ENCODE measurements at regions not wholly inside any gene's neighbourhood (a gene's known extent, or its start where the extent isn't known, plus 50 kb on each side); places are given as distances from the start of the nearest gene placed in this dataset.

GRCh38 chr1:59113876-59114457 is 182.9 kb upstream of the FGGY start:
- no peak for DNase-seq (ENCODE audit: low spot score)

DNA sequence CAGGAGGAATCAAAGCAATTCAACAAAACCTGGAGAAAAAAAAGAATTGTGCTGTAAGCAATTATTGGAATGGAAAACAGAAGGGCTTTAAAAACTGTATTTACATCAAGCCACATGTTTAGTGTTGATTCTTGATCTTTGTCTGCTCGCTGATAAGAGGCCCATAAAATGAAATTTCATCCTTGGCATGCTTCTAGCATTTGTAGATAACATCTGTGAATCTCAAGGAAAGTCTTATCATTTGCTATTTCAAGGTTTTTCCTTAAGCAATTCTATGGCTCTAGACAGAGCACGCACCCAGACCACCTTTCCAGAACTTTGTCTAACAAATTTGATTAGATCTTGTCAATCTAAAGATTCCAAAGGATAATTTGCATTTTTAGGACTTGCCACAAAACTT is 181.0 kb upstream of the FGGY start:
- DNase-seq (ENCODE audit: low spot score): no peak

- no peak for DNase-seq (ENCODE audit: low spot score)
Measured at GRCh38 chr1:59116920-59117542, 179.9 kb upstream of the FGGY start.

DNA sequence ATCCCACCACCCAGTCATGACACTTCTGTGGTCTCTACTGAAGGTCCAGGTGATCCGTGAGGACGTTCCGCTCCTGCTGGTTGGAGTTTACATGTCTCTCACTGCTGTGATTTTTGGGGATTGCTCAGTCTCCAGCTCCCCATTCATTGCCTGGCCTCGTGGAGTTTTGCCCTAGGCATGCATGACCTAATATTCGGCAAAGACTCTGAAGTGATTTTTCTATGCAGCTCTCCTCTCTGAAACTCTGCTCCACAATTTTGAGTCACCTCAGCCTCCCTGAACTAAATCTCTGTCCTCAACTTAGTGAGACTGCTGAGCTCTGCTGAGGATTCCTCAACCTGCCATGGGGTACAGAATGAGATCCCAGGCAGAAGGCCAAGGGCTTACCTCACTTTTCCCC is 174.4 kb upstream of the FGGY start:
- no peak for DNase-seq (ENCODE audit: low spot score)

DNA sequence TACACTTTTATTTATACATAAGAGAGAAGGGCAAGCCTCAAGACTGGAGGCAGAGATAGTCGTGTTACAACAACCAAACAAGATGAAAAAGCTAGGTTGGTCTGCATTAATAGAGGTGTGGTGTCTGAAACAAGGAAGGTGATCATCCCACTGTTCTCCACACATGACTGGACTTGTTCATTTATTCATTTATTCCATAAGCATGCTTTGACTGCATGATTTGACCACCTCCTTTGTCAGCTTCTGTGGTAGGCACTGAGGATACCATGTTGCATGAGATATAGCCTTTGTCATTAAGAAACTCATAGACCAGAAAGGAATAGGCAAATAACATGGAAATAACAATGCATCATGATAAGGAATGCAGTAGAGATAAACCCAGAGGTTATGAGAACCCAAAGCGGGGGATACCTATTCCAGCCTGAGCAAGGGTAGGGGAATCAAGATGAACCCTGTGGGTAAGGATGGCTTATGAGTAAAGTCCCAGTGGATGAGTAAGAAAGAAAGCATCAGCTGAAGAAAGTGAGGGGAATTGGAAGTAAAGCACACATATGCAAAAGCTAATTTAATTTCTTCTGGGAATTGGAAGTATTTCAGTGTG is 173.7 kb upstream of the FGGY start:
- DNase-seq (ENCODE audit: low spot score): no peak

DNA sequence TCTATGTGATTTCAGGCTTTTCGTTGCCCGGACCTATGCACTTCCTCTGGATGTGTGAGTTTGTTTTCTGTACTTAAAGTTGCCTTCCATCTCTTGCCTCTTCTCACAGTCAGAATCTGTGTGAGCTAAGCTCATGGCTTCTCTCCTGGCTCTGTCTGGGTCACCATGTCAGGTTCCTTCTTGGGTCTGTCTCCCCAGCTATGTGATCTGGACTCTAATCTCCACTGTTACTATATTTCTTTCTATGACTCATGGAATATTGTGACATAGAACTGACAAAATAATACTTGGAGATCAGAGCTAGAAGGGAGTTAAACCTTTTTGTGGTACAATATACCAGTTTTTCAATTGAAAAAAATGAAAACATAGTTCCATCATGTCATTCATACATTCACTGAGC is 172.7 kb upstream of the FGGY start:
- no peak for DNase-seq (ENCODE audit: low spot score)

DNA sequence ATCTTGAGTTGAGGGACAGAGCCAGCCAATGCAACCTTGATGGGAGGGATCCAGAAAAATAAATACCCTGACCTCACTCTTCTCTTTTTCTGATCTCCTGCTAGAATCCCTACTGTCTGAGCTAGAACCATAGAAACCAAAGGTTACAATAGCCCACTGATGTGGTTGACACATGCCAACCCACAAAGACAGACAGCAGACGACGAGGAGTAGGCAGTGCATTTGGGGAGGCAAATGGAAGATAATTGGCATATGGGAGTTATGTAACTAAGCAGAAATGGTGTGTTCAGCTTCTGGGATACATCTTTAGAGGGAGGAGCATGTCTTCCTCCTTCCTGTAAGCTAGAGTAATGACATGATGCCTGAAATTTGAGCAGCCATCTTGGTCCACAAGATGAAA is 171.7 kb upstream of the FGGY start:
- no peak for DNase-seq (ENCODE audit: low spot score)

DNA sequence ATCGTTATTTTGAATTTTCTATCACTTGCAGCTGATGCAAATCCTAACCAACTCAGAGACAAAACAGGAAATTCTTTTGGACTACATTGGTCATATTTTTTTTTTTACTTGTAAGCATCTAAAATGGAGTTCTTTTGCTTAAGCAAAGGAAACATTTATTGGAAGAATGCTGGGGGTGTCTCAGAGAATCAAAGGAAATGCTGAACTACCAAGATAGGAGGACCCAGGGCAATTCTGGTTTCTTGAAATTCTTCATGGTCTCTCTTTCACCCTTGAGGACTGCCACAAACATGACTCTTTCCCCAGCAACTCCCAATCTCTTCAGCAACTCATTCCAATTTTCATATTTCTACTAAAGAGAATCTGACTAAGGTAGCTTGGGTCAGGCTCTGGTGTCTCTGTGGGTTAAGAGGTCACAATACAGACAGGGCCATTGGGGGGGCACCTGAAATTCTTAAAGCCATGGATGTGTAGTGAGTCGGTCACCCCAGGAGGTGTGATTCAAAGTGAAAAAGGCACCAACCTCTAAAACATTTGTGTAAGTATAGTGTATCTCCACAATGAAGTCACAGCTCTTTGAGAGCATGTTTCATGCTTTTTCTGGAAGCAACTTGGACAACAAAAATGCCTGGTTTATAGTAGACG is 171.1 kb upstream of the FGGY start:
- no peak for DNase-seq (ENCODE audit: low spot score)

- DNase-seq (ENCODE audit: low spot score): no peak
Measured at GRCh38 chr1:59126366-59126765, 170.5 kb upstream of the FGGY start.

GRCh38 chr1:59128239-59128736 is 168.6 kb upstream of the FGGY start:
- no peak for DNase-seq (ENCODE audit: low spot score)

- DNase-seq (ENCODE audit: low spot score): no peak
Measured at GRCh38 chr1:59128784-59129227, 168.1 kb upstream of the FGGY start.

DNA sequence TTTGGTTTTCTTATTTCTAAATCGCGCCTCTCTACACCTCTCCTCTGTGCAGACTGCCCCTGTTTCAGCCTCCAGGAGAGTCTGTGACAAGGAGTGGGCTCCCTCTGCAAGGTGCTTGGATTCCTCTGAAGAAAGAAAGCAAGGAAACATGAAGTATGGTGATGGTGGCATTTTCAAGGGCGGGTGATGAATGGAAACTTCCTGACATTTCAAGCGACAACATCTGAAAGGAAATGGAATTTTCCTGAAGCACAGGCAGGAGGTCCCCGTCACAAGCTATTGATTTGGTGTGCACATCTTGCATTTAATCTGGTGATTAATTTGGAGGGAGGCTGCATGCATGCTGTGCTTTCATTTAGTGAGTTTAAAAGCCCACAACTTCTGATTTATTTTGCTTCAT is 164.6 kb upstream of the FGGY start:
- DNase-seq (ENCODE audit: low spot score): no peak

DNA sequence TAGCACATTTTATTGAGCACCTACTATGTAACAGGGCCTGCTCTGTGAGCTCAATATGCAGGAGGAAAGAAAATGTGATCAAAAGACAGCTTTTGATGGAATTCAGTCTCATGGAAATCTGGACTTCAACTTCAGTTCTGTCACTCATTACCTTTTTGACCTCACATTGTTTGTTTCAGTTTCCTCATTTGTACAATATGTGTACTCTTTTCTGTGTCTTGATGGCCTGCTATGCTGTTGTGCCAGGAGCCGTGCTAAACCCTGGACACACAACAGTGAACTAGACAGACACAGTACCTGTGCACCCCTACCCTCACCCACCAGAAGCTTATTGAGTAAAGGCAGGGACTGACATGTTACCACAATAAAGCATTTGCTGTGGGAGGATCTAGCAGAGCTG is 162.9 kb upstream of the FGGY start:
- no peak for DNase-seq (ENCODE audit: low spot score)

GRCh38 chr1:59135761-59136255 is 161.1 kb upstream of the FGGY start:
- DNase-seq (ENCODE audit: low spot score): no peak

GRCh38 chr1:59136541-59137275 is 160.2 kb upstream of the FGGY start:
- DNase-seq (ENCODE audit: low spot score): no peak

DNA sequence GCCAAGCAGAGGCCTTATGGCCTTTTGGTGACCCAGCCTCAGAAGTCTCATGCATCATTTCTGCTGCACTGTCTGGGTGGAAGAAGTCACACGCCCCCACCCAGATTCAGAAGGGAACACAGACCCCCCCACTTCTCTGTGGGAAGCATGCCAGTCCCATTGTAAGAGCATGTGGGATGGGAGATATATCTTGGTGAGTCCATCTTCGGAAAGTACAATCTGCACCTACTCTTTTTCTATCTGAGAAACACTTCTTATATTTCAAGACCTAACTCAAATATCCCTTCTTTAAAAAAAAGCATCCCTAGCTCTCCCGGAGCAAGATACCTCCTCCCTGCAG is 159.6 kb upstream of the FGGY start:
- no peak for DNase-seq (ENCODE audit: low spot score)

GRCh38 chr1:59137968-59138367 is 158.9 kb upstream of the FGGY start:
- DNase-seq (ENCODE audit: low spot score): no peak

DNA sequence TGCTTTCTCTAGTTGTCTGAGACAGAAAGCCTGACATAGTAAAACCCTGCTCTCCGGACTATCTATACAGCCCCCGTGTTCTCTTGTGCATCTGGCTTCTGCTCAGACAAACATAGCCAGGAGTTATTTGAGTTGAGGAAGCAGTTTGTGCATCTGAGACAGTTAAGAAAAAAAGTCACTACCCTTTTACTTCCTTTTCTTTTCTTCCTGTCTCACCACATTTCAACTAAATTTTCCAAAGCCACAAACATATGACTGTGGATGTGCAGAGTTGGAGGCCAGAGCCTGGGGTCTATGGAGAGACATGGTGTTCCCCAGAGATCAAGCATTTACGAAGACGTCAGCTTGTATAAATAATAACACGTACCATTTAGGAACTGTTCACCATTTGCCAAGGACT is 158.5 kb upstream of the FGGY start:
- no peak for DNase-seq (ENCODE audit: low spot score)

GRCh38 chr1:59139396-59139795 is 157.5 kb upstream of the FGGY start:
- DNase-seq (ENCODE audit: low spot score): peak; percentile 52

GRCh38 chr1:59141267-59141863 is 155.5 kb upstream of the FGGY start:
- no peak for DNase-seq (ENCODE audit: low spot score)

GRCh38 chr1:59142311-59143132 is 154.4 kb upstream of the FGGY start:
- no peak for DNase-seq (ENCODE audit: low spot score)

Measured in HT-29 (cell line).